Skeletal muscle satellite cell (primary cell): ENCODE measurements at regions not wholly inside any gene's neighbourhood (a gene's known extent, or its start where the extent isn't known, plus 50 kb on each side); places are given as distances from the start of the nearest gene placed in this dataset.

Experiments used
- H3K27me3 ChIP-seq: 2 replicates; pipeline ENCODE4 v1.7.0; 2013; ENCODE audit warnings: low read length; ENCODE audit not compliant: control insufficient read depth, insufficient read depth
- H3K36me3 ChIP-seq: 2 replicates; pipeline ENCODE4 v1.7.0; 2013; ENCODE audit warnings: mild to moderate bottlenecking, control low read depth, low read length; ENCODE audit not compliant: insufficient read depth
- H3K4me1 ChIP-seq: 2 replicates; pipeline ENCODE4 v1.7.0; 2013; ENCODE audit warnings: low read length; ENCODE audit not compliant: control insufficient read depth, insufficient read depth
- H3K4me2 ChIP-seq: 2 replicates; pipeline ENCODE4 v1.7.0; 2013; ENCODE audit warnings: mild to moderate bottlenecking, low read length
- H3K4me3 ChIP-seq: 2 replicates; pipeline ENCODE4 v1.7.0; 2013; ENCODE audit warnings: low read length
- H3K9ac ChIP-seq: 2 replicates; pipeline ENCODE4 v1.7.0; 2013; ENCODE audit warnings: mild to moderate bottlenecking, low read depth, low read length, moderate library complexity
- H3K9me3 ChIP-seq: replicated peaks from 2 replicates; pipeline ENCODE4 v1.7.0; 2013; ENCODE audit warnings: mild to moderate bottlenecking, control low read depth, low read length

DNA sequence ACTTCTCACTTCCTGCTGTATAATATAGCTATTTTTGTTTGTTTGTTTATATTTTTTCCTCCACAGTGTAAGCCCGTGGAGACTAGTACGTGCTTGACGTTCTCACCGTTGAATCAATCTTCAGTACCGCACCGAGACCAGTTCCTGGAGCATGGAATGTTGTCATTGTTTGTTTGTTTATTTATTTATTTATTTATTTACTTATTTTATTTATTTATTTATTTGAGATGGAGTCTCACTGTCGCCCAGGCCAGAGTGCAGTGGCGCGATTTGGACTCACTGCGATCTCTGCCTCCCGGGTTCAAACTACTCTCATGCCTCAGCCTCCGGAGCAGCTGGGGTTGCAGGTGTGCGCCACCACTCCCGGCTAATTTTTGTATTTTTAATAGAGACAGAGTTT lies 506.6 kb upstream of the TMEM132C start:
- Histone ChIP-seq H3K9me3 (no peaks in the 10 kb centered on the region), H3K27me3 (no peaks in the 10 kb centered on the region), H3K36me3 (no peaks in the 10 kb centered on the region), H3K4me1 (no peaks in the 10 kb centered on the region), H3K4me3 (no peak overlapping the region), H3K4me2 (no peak overlapping the region), H3K9ac (no peak overlapping the region)

DNA sequence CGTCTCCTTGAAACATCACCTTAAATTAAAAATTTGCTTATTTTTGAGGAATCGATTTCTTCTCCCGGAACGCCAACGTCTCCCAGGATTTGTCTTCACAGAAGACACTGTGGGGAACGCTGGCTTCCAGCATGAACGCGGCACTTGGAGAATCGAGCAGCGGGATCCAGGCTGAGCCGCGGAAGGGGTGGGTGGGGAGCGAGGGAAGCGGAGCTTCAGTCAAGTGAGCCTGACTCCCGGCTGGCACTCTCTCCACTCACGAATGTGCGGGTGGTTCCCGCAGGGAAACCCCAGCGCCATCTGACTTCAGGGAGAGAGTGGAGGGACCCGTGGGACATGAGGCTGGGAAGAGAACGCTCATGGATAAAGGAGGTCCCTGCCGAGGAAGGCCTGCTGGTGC lies 506.0 kb upstream of the TMEM132C start:
- no peak overlapping the region for H3K4me3 ChIP-seq
- no peaks in the 10 kb centered on the region for H3K9me3 ChIP-seq

DNA sequence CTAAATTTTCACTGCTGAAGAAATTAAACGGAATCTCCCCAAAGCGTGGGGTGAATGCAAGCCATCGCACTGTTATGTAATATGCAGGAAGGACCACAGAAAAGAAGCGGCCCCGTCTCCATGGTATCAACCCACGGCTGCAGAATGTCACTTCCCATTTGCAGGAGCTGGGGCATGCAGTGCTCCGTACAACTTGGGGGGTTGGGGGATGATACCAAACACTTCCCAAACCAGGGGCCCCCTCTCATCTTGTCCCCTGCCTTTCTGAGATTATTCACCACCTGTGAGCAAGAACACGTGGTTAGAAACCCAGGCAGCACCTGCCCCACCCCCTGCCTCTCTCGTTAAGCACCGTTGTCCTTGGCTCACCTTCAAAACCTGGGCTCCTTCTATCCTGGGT lies 505.1 kb upstream of the TMEM132C start:
- Histone ChIP-seq H3K27me3 (no peaks in the 10 kb centered on the region), H3K4me1 (no peaks in the 10 kb centered on the region), H3K9ac (no peak overlapping the region), H3K9me3 (no peaks in the 10 kb centered on the region), H3K4me2 (no peak overlapping the region), H3K36me3 (no peaks in the 10 kb centered on the region), H3K4me3 (no peak overlapping the region)

More for the DNA sequence above, 506.0 kb upstream of the TMEM132C start:
- Histone ChIP-seq H3K36me3 (no peaks in the 10 kb centered on the region), H3K4me2 (no peak overlapping the region), H3K4me1 (no peaks in the 10 kb centered on the region), H3K27me3 (no peaks in the 10 kb centered on the region), H3K9ac (no peak overlapping the region)

DNA sequence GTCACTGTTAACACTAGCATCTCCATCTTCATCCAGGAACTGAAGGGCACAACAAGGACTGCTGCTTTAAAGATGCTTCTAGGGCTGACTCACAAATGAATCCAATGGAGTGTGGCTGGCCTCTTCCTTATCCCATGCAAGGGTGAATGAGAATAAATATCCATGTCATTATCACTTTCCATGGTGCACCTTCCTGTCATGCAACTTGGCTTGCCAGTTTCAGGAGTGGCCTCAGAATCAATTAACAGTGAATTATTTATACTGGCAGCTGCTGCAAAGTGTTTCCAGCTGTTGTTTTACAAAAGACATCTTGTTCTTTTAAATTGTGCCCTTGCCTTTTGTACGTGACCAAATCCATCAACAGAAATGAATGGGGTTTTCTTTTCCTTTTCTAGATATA lies 499.3 kb upstream of the TMEM132C start:
- Histone ChIP-seq H3K27me3 (no peaks in the 10 kb centered on the region), H3K9me3 (no peaks in the 10 kb centered on the region)

DNA sequence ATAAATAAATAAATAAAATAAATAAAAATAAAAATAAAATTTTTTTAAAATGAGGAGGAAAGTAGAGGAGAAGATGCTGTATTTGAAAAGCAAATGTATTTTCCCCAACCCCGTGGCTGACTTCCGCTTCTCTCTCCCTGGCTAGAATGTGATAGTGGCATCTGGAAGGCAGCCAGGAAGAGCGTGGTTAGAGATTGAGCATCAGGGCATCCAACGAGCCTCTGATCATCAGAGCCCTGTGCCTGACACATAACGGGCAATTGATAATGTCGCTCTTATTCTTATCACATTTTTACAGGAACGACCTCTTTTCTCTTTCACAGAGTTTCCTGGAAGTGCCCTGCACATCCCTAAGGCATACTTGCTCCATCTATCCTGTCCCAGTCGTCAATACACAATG lies 496.9 kb upstream of the TMEM132C start:
- H3K9me3 ChIP-seq = no peaks in the 10 kb centered on the region
- no peaks in the 10 kb centered on the region for H3K36me3 ChIP-seq
- no peaks in the 10 kb centered on the region for H3K27me3 ChIP-seq
- H3K9ac ChIP-seq = no peak overlapping the region
- H3K4me3 ChIP-seq = no peak overlapping the region
- H3K4me1 ChIP-seq = no peaks in the 10 kb centered on the region
- no peak overlapping the region for H3K4me2 ChIP-seq

More for the DNA sequence above, 499.3 kb upstream of the TMEM132C start:
- Histone ChIP-seq H3K4me1 (no peaks in the 10 kb centered on the region), H3K36me3 (no peaks in the 10 kb centered on the region), H3K4me3 (no peak overlapping the region), H3K4me2 (no peak overlapping the region), H3K9ac (no peak overlapping the region)

DNA sequence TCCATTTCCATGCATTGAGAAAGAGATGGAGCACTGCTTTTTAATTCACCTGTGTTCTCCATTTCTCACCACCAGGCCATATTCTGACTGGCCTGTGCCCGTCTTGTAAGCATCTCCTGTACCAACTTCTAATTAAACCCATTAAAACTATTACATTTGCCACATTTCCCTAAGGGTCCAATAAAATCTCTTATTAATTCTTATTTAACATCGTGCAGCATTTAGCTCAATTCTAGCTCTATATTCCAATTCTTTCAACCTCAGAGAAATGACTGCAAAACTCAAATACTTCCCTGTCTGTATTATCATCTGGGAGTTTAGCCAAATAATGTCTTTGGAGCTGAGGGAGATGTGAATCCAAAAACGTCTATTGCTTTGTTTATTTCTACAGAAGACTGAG lies 495.4 kb upstream of the TMEM132C start:
- Histone ChIP-seq H3K4me1 (no peaks in the 10 kb centered on the region), H3K4me2 (no peak overlapping the region), H3K9ac (no peak overlapping the region), H3K36me3 (no peaks in the 10 kb centered on the region), H3K9me3 (no peaks in the 10 kb centered on the region), H3K4me3 (no peak overlapping the region), H3K27me3 (no peaks in the 10 kb centered on the region)

DNA sequence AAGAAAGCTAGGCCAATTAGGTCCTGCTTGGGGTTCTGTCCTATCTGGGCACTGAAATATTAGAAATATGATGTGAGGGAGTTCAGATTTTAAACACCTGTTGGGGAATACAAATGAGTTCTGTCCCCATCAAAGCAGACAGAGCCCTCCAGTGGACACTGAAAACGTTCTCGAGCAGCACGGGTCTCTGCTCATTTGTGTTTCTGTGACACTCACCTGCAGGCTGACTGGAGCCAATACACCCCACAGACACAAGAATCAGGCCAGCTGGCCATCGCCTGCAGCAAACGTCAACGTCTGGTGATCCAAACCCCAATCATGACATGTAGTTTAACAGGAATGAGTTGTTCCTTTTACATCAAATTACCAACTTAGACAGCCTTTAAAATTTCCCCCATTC lies 493.4 kb upstream of the TMEM132C start:
- Histone ChIP-seq H3K9me3 (no peaks in the 10 kb centered on the region), H3K4me2 (no peak overlapping the region), H3K9ac (no peak overlapping the region), H3K36me3 (no peaks in the 10 kb centered on the region), H3K4me3 (no peak overlapping the region), H3K27me3 (no peaks in the 10 kb centered on the region), H3K4me1 (no peaks in the 10 kb centered on the region)

DNA sequence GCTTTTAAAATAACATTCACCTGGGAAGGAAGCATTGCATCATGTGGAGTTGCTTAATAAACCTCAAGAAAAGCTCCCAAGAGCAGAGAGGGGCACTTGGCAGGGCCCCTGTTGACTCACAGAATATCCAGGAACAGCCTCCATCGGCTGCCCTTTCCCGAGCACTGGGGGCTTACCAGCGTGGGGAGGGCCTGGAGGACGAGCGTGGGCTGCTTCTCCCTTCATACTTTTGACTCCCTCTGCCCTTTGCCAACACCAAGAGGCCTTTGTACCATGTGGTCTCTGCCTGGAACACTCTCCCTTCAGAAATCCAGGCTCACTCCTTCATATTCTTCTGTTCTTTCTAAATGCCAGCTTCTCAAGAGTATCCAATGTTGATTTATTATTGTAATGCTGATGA lies 492.1 kb upstream of the TMEM132C start:
- no peaks in the 10 kb centered on the region for H3K27me3 ChIP-seq
- H3K4me3 ChIP-seq = no peak overlapping the region
- no peak overlapping the region for H3K4me2 ChIP-seq
- H3K9me3 ChIP-seq = no peaks in the 10 kb centered on the region
- no peak overlapping the region for H3K9ac ChIP-seq
- H3K4me1 ChIP-seq = no peaks in the 10 kb centered on the region
- H3K36me3 ChIP-seq = no peaks in the 10 kb centered on the region

DNA sequence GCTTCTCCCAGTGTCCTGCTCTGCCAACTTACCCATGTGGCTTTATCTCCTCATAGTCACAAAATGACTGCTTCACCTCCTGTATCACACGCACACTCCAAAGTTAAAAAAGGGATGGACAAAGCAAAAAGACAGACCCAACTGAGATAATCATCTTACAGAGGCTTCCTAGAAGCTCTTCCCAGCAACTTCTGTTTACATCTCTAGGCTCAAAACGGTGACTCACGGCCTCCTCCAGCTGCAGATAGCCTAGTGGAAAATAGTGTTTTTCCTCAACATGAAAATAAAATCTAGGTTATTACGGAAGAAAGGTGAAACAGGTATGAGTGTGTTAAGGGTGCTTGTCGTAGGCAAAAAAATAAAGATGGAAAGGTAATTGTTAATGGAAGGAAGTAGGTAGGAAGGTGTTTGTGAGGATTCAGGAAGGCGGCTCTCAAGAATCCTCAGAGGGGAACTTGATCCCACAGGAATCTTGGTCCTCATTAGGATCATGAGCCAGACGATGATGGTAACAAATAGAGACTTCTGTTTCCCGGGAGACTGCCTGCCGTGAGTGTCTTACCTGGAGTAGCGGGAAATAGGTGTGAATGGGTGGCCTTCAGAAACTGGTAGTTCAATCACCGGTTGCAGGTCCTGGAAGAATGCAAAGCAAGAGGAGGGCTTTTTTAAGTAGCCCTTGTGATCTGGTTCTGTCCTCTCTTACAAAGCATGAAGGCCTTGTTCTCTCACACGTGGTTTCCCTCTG lies 487.5 kb upstream of the TMEM132C start:
- Histone ChIP-seq H3K9me3 (no peaks in the 10 kb centered on the region), H3K36me3 (no peaks in the 10 kb centered on the region), H3K27me3 (no peaks in the 10 kb centered on the region), H3K4me1 (no peaks in the 10 kb centered on the region), H3K9ac (no peak overlapping the region), H3K4me2 (no peak overlapping the region), H3K4me3 (no peak overlapping the region)

DNA sequence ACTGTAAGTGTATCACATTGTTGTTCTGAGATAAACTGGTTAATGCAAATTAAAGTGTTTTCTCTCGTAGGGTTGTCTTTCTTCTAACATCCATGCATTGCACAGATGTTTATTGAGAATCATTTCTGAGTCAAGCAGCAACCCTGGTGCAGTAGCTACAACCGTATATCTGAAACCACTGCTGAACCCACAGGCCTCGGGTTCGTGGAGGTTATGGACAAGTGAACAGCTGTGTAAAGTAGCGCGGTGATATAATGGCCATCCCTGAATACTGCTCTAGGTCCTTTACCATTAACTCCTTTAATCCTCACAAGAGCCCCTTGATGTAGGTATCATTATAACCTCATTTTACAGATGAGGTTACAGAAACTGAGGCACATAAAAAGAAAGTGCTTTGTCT lies 486.1 kb upstream of the TMEM132C start:
- Histone ChIP-seq H3K4me2 (no peak overlapping the region), H3K4me1 (peaks cover 9% of the 10 kb centered on the region), H3K36me3 (no peaks in the 10 kb centered on the region), H3K4me3 (no peak overlapping the region), H3K27me3 (no peaks in the 10 kb centered on the region), H3K9me3 (no peaks in the 10 kb centered on the region), H3K9ac (no peak overlapping the region)

DNA sequence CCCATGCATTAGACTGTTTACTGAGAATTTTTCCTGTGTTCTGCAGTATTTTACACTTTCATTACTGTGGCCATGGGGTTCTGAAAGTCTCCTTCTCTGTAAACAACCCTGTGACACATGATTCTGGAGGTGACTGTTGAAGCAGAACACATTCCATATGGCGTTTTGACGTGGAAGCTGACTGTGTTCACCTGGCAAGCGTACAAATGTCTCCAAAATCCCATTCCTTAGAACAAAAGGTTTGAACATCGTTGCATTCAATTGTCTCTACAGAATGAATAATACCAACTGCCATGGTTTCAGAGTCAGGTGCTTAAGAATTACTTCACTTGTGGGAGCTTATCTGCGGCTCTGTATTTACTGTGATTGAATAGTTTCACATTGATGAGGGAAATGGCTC lies 485.6 kb upstream of the TMEM132C start:
- Histone ChIP-seq H3K36me3 (no peaks in the 10 kb centered on the region), H3K27me3 (no peaks in the 10 kb centered on the region)

DNA sequence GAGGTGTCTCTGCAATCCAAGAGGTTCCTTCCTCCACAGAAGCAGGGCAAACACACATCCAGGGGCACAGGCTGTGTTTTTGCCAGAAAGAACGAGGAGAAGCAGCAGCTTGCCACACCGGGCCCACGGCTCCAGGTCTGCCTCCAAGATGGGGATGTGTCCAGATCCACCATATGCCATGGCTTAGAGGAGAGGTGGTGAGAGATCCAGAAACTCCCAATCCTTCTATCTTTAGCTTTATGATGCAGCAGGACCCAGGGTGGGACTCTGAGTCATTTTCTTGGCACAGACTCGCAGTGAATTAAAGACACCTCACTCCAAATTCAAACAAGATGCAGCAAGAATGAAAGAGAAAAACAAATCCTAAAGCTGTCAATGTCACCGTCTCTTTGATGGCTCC lies 481.4 kb upstream of the TMEM132C start:
- Histone ChIP-seq H3K9me3 (no peaks in the 10 kb centered on the region), H3K4me1 (peaks cover 11% of the 10 kb centered on the region), H3K4me2 (peak overlapping the region; percentile 26), H3K4me3 (peak overlapping the region; percentile 27), H3K27me3 (no peaks in the 10 kb centered on the region), H3K9ac (no peak overlapping the region), H3K36me3 (no peaks in the 10 kb centered on the region)

More for the DNA sequence above, 485.6 kb upstream of the TMEM132C start:
- Histone ChIP-seq H3K9ac (no peak overlapping the region), H3K4me1 (peaks cover 11% of the 10 kb centered on the region), H3K4me2 (no peak overlapping the region), H3K9me3 (no peaks in the 10 kb centered on the region), H3K4me3 (no peak overlapping the region)
